ENCODE measurements at regions not wholly inside any gene's neighbourhood (a gene's known extent, or its start where the extent isn't known, plus 50 kb on each side); places are given as distances from the start of the nearest gene placed in this dataset.

- TF ChIP-seq CTCF (IDR thresholded peaks at IDR 0.05; ENCODE audit: poor library complexity) (no peak), EZH2 (IDR thresholded peaks at IDR 0.05; ENCODE audit: borderline replicate concordance) (no peak)
Observed at GRCh38 chr10:128985036-128985435, 482.0 kb upstream of the MGMT start.
